HepG2 (cell line): ENCODE measurements at regions not wholly inside any gene's neighbourhood (a gene's known extent, or its start where the extent isn't known, plus 50 kb on each side); places are given as distances from the start of the nearest gene placed in this dataset.

Experiments used
- ATAC-seq: fragments of 200-7000 bp; cut with Tn5 transposase; 3 replicates; pipeline ENCODE4 v1.9.1; 2020; ENCODE audit warnings: mild to moderate bottlenecking, moderate library complexity
- BruUV-seq: library from RNA; stranded (reverse); fragments of 400-500 nt; replicated peaks from 2 replicates; lab custom pipeline; 2021; lab: Mats Ljungman, UMichigan
- CTCF ChIA-PET: fragments of 300-600 bp; formaldehyde crosslinking; extraction: SDS; loops from one replicate; lab custom pipeline; 2021; ENCODE audit warnings: low total read pairs, inconsistent platforms, low intra/inter-chr PET ratio; lab: Yijun Ruan, JAX
- POLR2A ChIA-PET: fragments of 350-600 bp; sonication (Branson Sonifier 250); formaldehyde crosslinking; loops from one replicate; lab custom pipeline; 2020; ENCODE audit warnings: antibody characterized with exemption, inconsistent platforms; lab: Yijun Ruan, JAX
- DNase-seq: peaks from one replicate; pipeline ENCODE4 v3.0.0-alpha.2; 2015; ENCODE audit warnings: low spot score
- FAIRE-seq: peaks from 3 replicates; lab custom pipeline; 2011; peaks lifted over from hg19 to GRCh38; lab: Jason Lieb, UNC
- H2AFZ ChIP-seq: one replicate; pipeline ENCODE4 v1.6.1; 2011; ENCODE audit warnings: low read length, inconsistent platforms
- H3K27ac ChIP-seq: fragments of 300-600 bp; 3 replicates; pipeline ENCODE4 v1.8.0; 2011; ENCODE audit warnings: mixed run types, mild to moderate bottlenecking, mixed read lengths, low read length, inconsistent platforms; ENCODE audit not compliant: insufficient read depth; ENCODE audit errors: extremely low read length
- H3K27me3 ChIP-seq, 2 experiments: fragments of 200-600 bp in 1 of 2; 2 replicates in 1 of 2; 3 replicates in 1 of 2; pipeline versions ENCODE4 v1.6.0 to v1.8.0; 2011; ENCODE audit warnings: low read length in 2 of 2, mild to moderate bottlenecking in 2 of 2, moderate library complexity in 2 of 2, inconsistent platforms in 1 of 2; ENCODE audit not compliant: insufficient read depth in 2 of 2, control insufficient read depth in 1 of 2
- H3K36me3 ChIP-seq, 2 experiments: fragments of 200-600 bp in 1 of 2; replicated peaks in 1 of 2; 2 replicates in 1 of 2; 3 replicates in 1 of 2; pipeline versions ENCODE4 v1.5.1 to v1.8.0; 2011; ENCODE audit warnings: low read length in 2 of 2, inconsistent platforms in 1 of 2; ENCODE audit not compliant: insufficient read depth in 2 of 2, control insufficient read depth in 1 of 2
- H3K4me1 ChIP-seq: 2 replicates; pipeline ENCODE4 v1.5.1; 2012; ENCODE audit warnings: low read length, inconsistent platforms; ENCODE audit not compliant: insufficient read depth
- H3K4me2 ChIP-seq: 2 replicates; pipeline ENCODE4 v1.6.0; 2011; ENCODE audit warnings: low read depth, low read length, inconsistent platforms
- H3K4me3 ChIP-seq, 3 experiments: fragments of 200-600 bp in 1 of 3; sonication (generic), shearing (Covaris generic) in 1 of 3; replicated peaks in 1 of 3; 2 replicates each; pipeline ENCODE4 v1.5.1; 2011 to 2016; ENCODE audit warnings: low read length in 3 of 3, inconsistent platforms in 2 of 3, low read depth in 2 of 3, mild to moderate bottlenecking in 2 of 3, control low read depth in 1 of 3, mixed read lengths in 1 of 3; ENCODE audit not compliant: insufficient read depth in 1 of 3
- H3K79me2 ChIP-seq: one replicate; pipeline ENCODE4 v1.6.1; 2011; ENCODE audit warnings: low read length, inconsistent platforms; ENCODE audit not compliant: insufficient read depth
- H3K9ac ChIP-seq: 2 replicates; pipeline ENCODE4 v1.6.0; 2011; ENCODE audit warnings: mild to moderate bottlenecking, low read depth, low read length, inconsistent platforms; ENCODE audit not compliant: insufficient read depth
- H3K9me3 ChIP-seq: 2 replicates; pipeline ENCODE4 v1.5.1; 2012; ENCODE audit warnings: mild to moderate bottlenecking, low read length
- H4K20me1 ChIP-seq: 2 replicates; pipeline ENCODE4 v1.6.0; 2011; ENCODE audit warnings: inconsistent platforms, mild to moderate bottlenecking, low read length, moderate library complexity; ENCODE audit not compliant: insufficient read depth
- CTCF ChIP-seq: sonication (generic); formaldehyde crosslinking; IDR thresholded peaks from 2 replicates; pipeline ENCODE4 v1.5.0; 2020; ENCODE audit warnings: mild to moderate bottlenecking, missing genetic modification reagents, moderate library complexity
- ZFP36L1 ChIP-seq: sonication (generic); formaldehyde crosslinking; IDR thresholded peaks from 2 replicates; pipeline ENCODE4 v1.8.0; 2022; ENCODE audit warnings: mild to moderate bottlenecking, missing genetic modification reagents, moderate library complexity
- ZHX1 ChIP-seq: sonication (generic); formaldehyde crosslinking; IDR thresholded peaks from 2 replicates; pipeline ENCODE4 v1.8.1; 2022; ENCODE audit warnings: low read depth, mild to moderate bottlenecking, missing genetic modification reagents
- ZNF326 ChIP-seq: sonication (generic); formaldehyde crosslinking; IDR thresholded peaks from 2 replicates; pipeline ENCODE4 v1.4.0; 2020; ENCODE audit warnings: missing genetic modification reagents, borderline replicate concordance
- WGBS: methylation state at CpG from one replicate; pipeline ENCODE4 v1.1.6; 2017; ENCODE audit warnings: low lambda C conversion rate; 5-methylcytosine and 5-hydroxymethylcytosine counted together
- in situ Hi-C: cut with HindIII; loops from 2 replicates; pipeline ENCODE4 v1.10.0; 2017; ENCODE audit warnings: low pct_unique_long_range_greater_than_20kb; ENCODE audit not compliant: extremely low pct_ligation_motif_present
- intact Hi-C: fragments of 100-400 bp; cut with micrococcal nuclease; formaldehyde crosslinking; loops from one replicate; pipeline ENCODE4 v1.10.0; 2022; ENCODE audit not compliant: unreplicated experiment

- Histone ChIP-seq H3K4me2 (no peak overlapping the region), H3K79me2 (no peaks in the 10 kb centered on the region), H3K36me3 (no peaks in the 10 kb centered on the region), H3K4me3 (no peak overlapping the region)
- no TSS peak for BruUV-seq
- peak; percentile 4 for DNase-seq
- CTCF ChIA-PET: no interaction called here
- TF ChIP-seq ZHX1 (CRISPR knock-in tag) (no peak), CTCF (CRISPR knock-in tag) (0 out of 2 replicates have a peak, but pooled peaks have one; percentile 3), ZNF326 (CRISPR knock-in tag) (no peak), ZFP36L1 (CRISPR knock-in tag) (no peak)
- TF ChIP-seq, all 625 proteins: peak for 1
- Histone ChIP-seq H3K27me3 (0 out of 5 replicates have a peak, but pooled peaks cover 0 to 3% of the 10 kb centered on the region in 2 experiments), H4K20me1 (no peaks in the 10 kb centered on the region), H2AFZ (no peak overlapping the region), H3K4me1 (no peaks in the 10 kb centered on the region), H3K9me3 (no peaks in the 10 kb centered on the region), H3K9ac (no peak overlapping the region), H3K27ac (no peak overlapping the region)
- WGBS: 0% methylated on average over 3 of the region's 3 CpGs
- in situ Hi-C loops (loop anchor here (25.0 kb wide), 1 partner anchor 904 kb away; no protein-coding TSS in a partner anchor), intact Hi-C loops (no loop called here)
- ATAC-seq (peak; percentile 89), FAIRE-seq (peak; percentile 34)
- POLR2A ChIA-PET: no interaction called here
Measured at GRCh38 chr3:135516143-135516542, 449.4 kb upstream of the PPP2R3A start.
